Endodermal cell (in vitro differentiated cells): ENCODE measurements at regions not wholly inside any gene's neighbourhood (a gene's known extent, or its start where the extent isn't known, plus 50 kb on each side); places are given as distances from the start of the nearest gene placed in this dataset.
A peak's percentile ranks its signal among the peaks of the same experiment; 100 is the strongest.

Source experiments
- DNase-seq: peaks from one replicate; pipeline ENCODE4 v3.0.0-alpha.2; 2017
- H3K27ac ChIP-seq: 2 replicates; pipeline ENCODE4 v1.5.1; 2013; ENCODE audit warnings: mild to moderate bottlenecking, low read depth, low read length, moderate library complexity
- H3K27me3 ChIP-seq: 2 replicates; pipeline ENCODE4 v1.6.1; 2013; ENCODE audit warnings: mild to moderate bottlenecking, low read length, moderate library complexity; ENCODE audit not compliant: insufficient read depth, control insufficient read depth, poor library complexity, severe bottlenecking
- H3K36me3 ChIP-seq: 2 replicates; pipeline ENCODE4 v1.7.0; 2013; ENCODE audit warnings: mild to moderate bottlenecking, low read length, moderate library complexity; ENCODE audit not compliant: control insufficient read depth, insufficient read depth
- H3K4me1 ChIP-seq: one replicate; pipeline ENCODE4 v1.7.0; 2013; ENCODE audit warnings: low read length; ENCODE audit not compliant: control insufficient read depth, insufficient read depth
- H3K4me3 ChIP-seq: 2 replicates; pipeline ENCODE4 v1.5.1; 2013; ENCODE audit warnings: mild to moderate bottlenecking, low read length, moderate library complexity
- H3K9ac ChIP-seq: 2 replicates; pipeline ENCODE4 v1.6.1; 2013; ENCODE audit warnings: mild to moderate bottlenecking, low read length, moderate library complexity; ENCODE audit not compliant: poor library complexity, severe bottlenecking; ENCODE audit errors: extremely low read depth
- H3K9me3 ChIP-seq: 2 replicates; pipeline ENCODE4 v1.6.1; 2013; ENCODE audit warnings: mild to moderate bottlenecking, low read length, moderate library complexity; ENCODE audit not compliant: control insufficient read depth
- H3K27ac Mint-ChIP-seq: 2 replicates; pipeline ENCODE4 v1.8.0; 2020; ENCODE audit warnings: mixed read lengths
- H3K27me3 Mint-ChIP-seq: 2 replicates; pipeline ENCODE4 v1.8.0; 2021; ENCODE audit warnings: mild to moderate bottlenecking, mixed read lengths; ENCODE audit not compliant: insufficient read depth
- H3K36me3 Mint-ChIP-seq: 2 replicates; pipeline ENCODE4 v1.8.0; 2020; ENCODE audit warnings: low read depth, mixed read lengths
- H3K4me1 Mint-ChIP-seq: 2 replicates; pipeline ENCODE4 v1.8.0; 2020; ENCODE audit warnings: mixed read lengths
- H3K4me3 Mint-ChIP-seq: 2 replicates; pipeline ENCODE4 v1.8.0; 2020; ENCODE audit warnings: mild to moderate bottlenecking, moderate library complexity, mixed read lengths
- H3K9me3 Mint-ChIP-seq: 2 replicates; pipeline ENCODE4 v1.8.0; 2020; ENCODE audit warnings: mild to moderate bottlenecking, mixed read lengths
- WGBS, 2 experiments: methylation state at CpG; one replicate each; pipeline versions ENCODE4 v1.1.5 to v1.1.7; 2013; ENCODE audit warnings: missing lambda C conversion rate in 2 of 2, mixed read lengths in 1 of 2; ENCODE audit not compliant: insufficient coverage in 1 of 2, insufficient read length in 1 of 2; 5-methylcytosine and 5-hydroxymethylcytosine counted together
- TF ChIP-seq, protein P1 (sequence below): fragments of 200-600 bp; sonication (generic); conservative IDR thresholded peaks from 2 replicates; pipeline ENCODE4 v1.5.0; 2021; ENCODE audit warnings: antibody characterized with exemption, mild to moderate bottlenecking

DNA sequence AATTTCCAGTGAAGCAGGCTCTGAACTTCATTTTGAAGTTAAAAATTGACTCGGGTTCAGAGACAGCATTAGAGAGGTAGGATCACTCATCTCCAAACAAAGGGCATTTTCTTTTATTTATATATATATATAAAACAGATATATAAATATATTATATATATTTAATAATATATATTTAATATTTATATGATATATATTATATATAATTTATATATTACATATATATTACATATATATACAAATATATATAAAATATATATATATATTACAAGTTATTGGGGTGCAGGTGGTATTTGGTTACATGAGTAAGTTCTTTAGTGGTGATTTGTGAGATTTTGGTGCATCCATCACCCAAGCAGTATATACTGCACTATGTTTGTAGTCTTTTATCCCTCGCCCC is 320.8 kb downstream of the MAP2K6 start:
- Mint-ChIP-seq H3K36me3 (no peaks in the 10 kb centered on the region), H3K27ac (no peak overlapping the region), H3K9me3 (peaks cover 3% of the 10 kb centered on the region), H3K4me3 (no peak overlapping the region), H3K27me3 (no peaks in the 10 kb centered on the region), H3K4me1 (no peaks in the 10 kb centered on the region)
- WGBS, 2 experiments, result 78 to 95% methylated on average over 1 to 2 of the region's 2 CpGs
- Histone ChIP-seq H3K4me3 (no peak overlapping the region), H3K4me1 (no peaks in the 10 kb centered on the region), H3K9ac (no peak overlapping the region), H3K9me3 (no peaks in the 10 kb centered on the region), H3K36me3 (no peaks in the 10 kb centered on the region), H3K27me3 (no peaks in the 10 kb centered on the region), H3K27ac (no peak overlapping the region)
- no peak for DNase-seq
- TF ChIP-seq, protein P1, sequence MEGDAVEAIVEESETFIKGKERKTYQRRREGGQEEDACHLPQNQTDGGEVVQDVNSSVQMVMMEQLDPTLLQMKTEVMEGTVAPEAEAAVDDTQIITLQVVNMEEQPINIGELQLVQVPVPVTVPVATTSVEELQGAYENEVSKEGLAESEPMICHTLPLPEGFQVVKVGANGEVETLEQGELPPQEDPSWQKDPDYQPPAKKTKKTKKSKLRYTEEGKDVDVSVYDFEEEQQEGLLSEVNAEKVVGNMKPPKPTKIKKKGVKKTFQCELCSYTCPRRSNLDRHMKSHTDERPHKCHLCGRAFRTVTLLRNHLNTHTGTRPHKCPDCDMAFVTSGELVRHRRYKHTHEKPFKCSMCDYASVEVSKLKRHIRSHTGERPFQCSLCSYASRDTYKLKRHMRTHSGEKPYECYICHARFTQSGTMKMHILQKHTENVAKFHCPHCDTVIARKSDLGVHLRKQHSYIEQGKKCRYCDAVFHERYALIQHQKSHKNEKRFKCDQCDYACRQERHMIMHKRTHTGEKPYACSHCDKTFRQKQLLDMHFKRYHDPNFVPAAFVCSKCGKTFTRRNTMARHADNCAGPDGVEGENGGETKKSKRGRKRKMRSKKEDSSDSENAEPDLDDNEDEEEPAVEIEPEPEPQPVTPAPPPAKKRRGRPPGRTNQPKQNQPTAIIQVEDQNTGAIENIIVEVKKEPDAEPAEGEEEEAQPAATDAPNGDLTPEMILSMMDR, result no peak

DNA sequence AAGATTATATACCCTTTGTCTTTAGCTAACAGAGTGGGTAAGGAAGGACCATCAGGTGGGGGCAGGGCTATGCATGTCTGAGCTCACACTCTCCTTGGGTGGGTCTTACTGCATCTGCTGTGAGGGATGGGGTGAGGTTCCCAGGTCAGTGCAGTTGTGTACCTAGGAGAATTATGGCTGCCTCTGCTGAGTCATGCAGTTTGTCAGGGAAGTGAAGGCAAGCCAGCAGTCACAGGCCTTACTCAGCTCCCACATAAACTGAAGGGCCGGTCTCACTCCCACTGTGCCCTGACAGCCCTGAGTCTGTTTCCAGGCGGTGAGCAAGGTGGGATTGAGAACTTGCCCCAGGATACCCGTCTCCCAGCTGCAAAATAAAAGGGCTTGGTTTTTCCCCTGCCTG is 328.6 kb downstream of the MAP2K6 start:
- Mint-ChIP-seq H3K4me1 (no peaks in the 10 kb centered on the region), H3K27me3 (no peaks in the 10 kb centered on the region), H3K4me3 (no peak overlapping the region), H3K36me3 (no peaks in the 10 kb centered on the region), H3K27ac (no peak overlapping the region), H3K9me3 (peaks cover 8% of the 10 kb centered on the region)
- H3K9me3 ChIP-seq, result no peaks in the 10 kb centered on the region
- H3K36me3 ChIP-seq, result no peaks in the 10 kb centered on the region
- no peak overlapping the region for H3K9ac ChIP-seq
- DNase-seq, result peak; percentile 42
- H3K27me3 ChIP-seq, result no peaks in the 10 kb centered on the region
- no peak overlapping the region for H3K4me3 ChIP-seq
- H3K4me1 ChIP-seq, result no peaks in the 10 kb centered on the region
- no peak overlapping the region for H3K27ac ChIP-seq
- 88 to 93% methylated on average over 2 to 3 of the region's 3 CpGs for WGBS, 2 experiments
- TF ChIP-seq, protein P1, result no peak

DNA sequence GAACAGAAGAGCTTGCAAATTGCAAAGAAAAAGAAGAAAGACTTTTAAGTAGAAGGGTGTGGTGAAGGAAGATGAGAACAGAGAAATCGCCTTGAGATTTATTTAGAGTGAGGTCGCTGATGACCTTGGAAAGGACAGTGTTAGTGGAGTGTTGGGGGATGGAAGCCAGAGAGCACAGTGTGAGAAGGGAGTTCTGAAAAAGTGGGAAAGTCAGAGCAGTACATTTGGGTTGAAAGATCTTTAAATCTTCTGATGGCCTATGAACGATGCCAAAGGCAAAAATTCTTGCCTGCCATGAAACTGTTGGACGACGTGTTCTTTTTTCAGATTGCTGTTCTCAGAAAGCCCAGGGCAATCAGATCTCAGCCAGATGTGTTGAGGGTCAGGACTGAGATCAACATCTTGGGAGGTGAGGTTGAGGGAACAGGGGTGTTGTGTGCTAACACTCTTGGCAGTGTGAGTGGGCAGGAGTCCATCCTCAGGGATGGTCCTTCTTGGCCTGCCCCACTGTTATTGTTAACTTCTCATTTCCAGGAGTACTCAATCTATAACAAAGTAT is 330.1 kb downstream of the MAP2K6 start:
- TF ChIP-seq, protein P1, result no peak
- Histone ChIP-seq H3K27ac (no peak overlapping the region), H3K9me3 (no peaks in the 10 kb centered on the region), H3K4me3 (no peak overlapping the region), H3K27me3 (no peaks in the 10 kb centered on the region), H3K9ac (no peak overlapping the region), H3K36me3 (no peaks in the 10 kb centered on the region), H3K4me1 (no peaks in the 10 kb centered on the region)
- 94 to 100% methylated on average over 4 to 5 of the region's 5 CpGs for WGBS, 2 experiments
- Mint-ChIP-seq H3K27ac (no peak overlapping the region), H3K4me3 (no peak overlapping the region), H3K4me1 (no peaks in the 10 kb centered on the region), H3K27me3 (no peaks in the 10 kb centered on the region), H3K36me3 (no peaks in the 10 kb centered on the region), H3K9me3 (peaks cover 8% of the 10 kb centered on the region)
- DNase-seq, result no peak
